ENCODE measurements at regions not wholly inside any gene's neighbourhood (a gene's known extent, or its start where the extent isn't known, plus 50 kb on each side); places are given as distances from the start of the nearest gene placed in this dataset.

GRCh38 chr9:115169003-115169402, 51.0 kb upstream of the TNC start:
- Histone ChIP-seq H3K4me3 (no peak overlapping the region), H3K4me2 (no peak overlapping the region), H3K4me1 (peaks cover 29% of the 10 kb centered on the region), H3K9me3 (no peaks in the 10 kb centered on the region), H3K27ac (no peak overlapping the region)
- TF ChIP-seq HOXB5 (CRISPR knock-in tag; IDR thresholded peaks at IDR 0.05) (no peak), CHD2 (IDR thresholded peaks at IDR 0.05; ENCODE audit: low read length, partially characterized antibody) (no peak), EP300 (IDR thresholded peaks at IDR 0.05) (no peak), ZSCAN20 (CRISPR knock-in tag; IDR thresholded peaks at IDR 0.05) (no peak), EHF (CRISPR knock-in tag; IDR thresholded peaks at IDR 0.05) (no peak), PHF8 (IDR thresholded peaks at IDR 0.05; ENCODE audit: borderline replicate concordance, low read depth) (no peak), CBX8 (IDR thresholded peaks at IDR 0.05) (no peak), HOXB13 (CRISPR knock-in tag; IDR thresholded peaks at IDR 0.05; ENCODE audit: low read depth) (no peak), RAD21 (conservative IDR thresholded peaks at IDR 0.05 in 1 of 2, IDR thresholded peaks at IDR 0.05 in 1 of 2) (no peak), HOXA7 (CRISPR knock-in tag; IDR thresholded peaks at IDR 0.05) (no peak), BHLHE40 (IDR thresholded peaks at IDR 0.05; ENCODE audit: low read depth, low read length) (no peak)
- WGBS (ENCODE audit: missing lambda C conversion rate), result 70% methylated on average over 3 of the region's 3 CpGs
- no peak for ATAC-seq
- no peak for DNase-seq (ENCODE audit: low read depth in 1 of 2, low spot score in 1 of 2)
- CTCF ChIA-PET, result interaction anchor here (1.1 to 1.4 kb wide), 2 partner anchors 10 to 356 kb away, joined by 3 to 5 read pairs; no protein-coding TSS in a partner anchor
- no peak for FAIRE-seq
- POLR2A ChIA-PET, result no interaction called here

- Histone ChIP-seq H3K4me3 (no peak overlapping the region), H3K27ac (peak overlapping the region in 1 of 2 experiments; percentile 50; a peak in 3 of 6 replicates), H3K4me2 (peak overlapping the region; percentile 23), H3K4me1 (peaks cover 19% of the 10 kb centered on the region), H3K9me3 (no peaks in the 10 kb centered on the region)
- peak; percentile 60 to 68; a peak in 4 of 6 replicates for ATAC-seq
- DNase-seq (ENCODE audit: low read depth in 1 of 2, low spot score in 1 of 2), result peak in 1 of 2 experiments; percentile 45
- FAIRE-seq, result no peak
- TF ChIP-seq ZSCAN20 (CRISPR knock-in tag; IDR thresholded peaks at IDR 0.05) (no peak), HDAC2 (IDR thresholded peaks at IDR 0.05) (no peak), RFX5 (IDR thresholded peaks at IDR 0.05) (0 out of 2 replicates have a peak, but pooled peaks have one; percentile 39), SREBF2 (IDR thresholded peaks at IDR 0.05) (no peak), ZFP36 (IDR thresholded peaks at IDR 0.05; ENCODE audit: borderline replicate concordance, partially characterized antibody) (no peak), ZNF302 (CRISPR knock-in tag; IDR thresholded peaks at IDR 0.05) (no peak), CEBPB (IDR thresholded peaks at IDR 0.05) (no peak), CHD2 (IDR thresholded peaks at IDR 0.05; ENCODE audit: low read length, partially characterized antibody) (no peak), HOXB5 (CRISPR knock-in tag; IDR thresholded peaks at IDR 0.05) (no peak), ESRRA (IDR thresholded peaks at IDR 0.05; ENCODE audit: borderline replicate concordance, low read length) (no peak), SMC3 (IDR thresholded peaks at IDR 0.05) (no peak), KDM1A (IDR thresholded peaks at IDR 0.05; ENCODE audit: low read depth) (no peak), FOSB (CRISPR knock-in tag; IDR thresholded peaks at IDR 0.05) (no peak), HOXB13 (CRISPR knock-in tag; IDR thresholded peaks at IDR 0.05; ENCODE audit: low read depth) (no peak), MAFK (IDR thresholded peaks at IDR 0.05; ENCODE audit: partially characterized antibody) (peak; percentile 96), USF2 (IDR thresholded peaks at IDR 0.05) (no peak), KDM5A (IDR thresholded peaks at IDR 0.05) (no peak), RNF2 (IDR thresholded peaks at IDR 0.05; ENCODE audit: borderline replicate concordance, low read depth) (no peak), EHMT2 (IDR thresholded peaks at IDR 0.05; ENCODE audit: low read depth) (no peak), FOSL2 (IDR thresholded peaks at IDR 0.05) (0 out of 2 replicates have a peak, but pooled peaks have one; percentile 18), FOSL2 (CRISPR knock-in tag; IDR thresholded peaks at IDR 0.05) (peak; percentile 30; the same call in 1 of the 2 replicates), PHF8 (IDR thresholded peaks at IDR 0.05; ENCODE audit: borderline replicate concordance, low read depth) (no peak), HOXA7 (CRISPR knock-in tag; IDR thresholded peaks at IDR 0.05) (no peak), FOXS1 (CRISPR knock-in tag; IDR thresholded peaks at IDR 0.05) (no peak), HEYL (CRISPR knock-in tag; IDR thresholded peaks at IDR 0.05) (no peak), BHLHE40 (IDR thresholded peaks at IDR 0.05; ENCODE audit: low read depth, low read length) (no peak)
- TF ChIP-seq, protein P1, sequence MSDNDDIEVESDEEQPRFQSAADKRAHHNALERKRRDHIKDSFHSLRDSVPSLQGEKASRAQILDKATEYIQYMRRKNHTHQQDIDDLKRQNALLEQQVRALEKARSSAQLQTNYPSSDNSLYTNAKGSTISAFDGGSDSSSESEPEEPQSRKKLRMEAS (IDR thresholded peaks at IDR 0.05), result no peak; the same call in 1 of the 2 replicates
- TF ChIP-seq, protein P2, sequence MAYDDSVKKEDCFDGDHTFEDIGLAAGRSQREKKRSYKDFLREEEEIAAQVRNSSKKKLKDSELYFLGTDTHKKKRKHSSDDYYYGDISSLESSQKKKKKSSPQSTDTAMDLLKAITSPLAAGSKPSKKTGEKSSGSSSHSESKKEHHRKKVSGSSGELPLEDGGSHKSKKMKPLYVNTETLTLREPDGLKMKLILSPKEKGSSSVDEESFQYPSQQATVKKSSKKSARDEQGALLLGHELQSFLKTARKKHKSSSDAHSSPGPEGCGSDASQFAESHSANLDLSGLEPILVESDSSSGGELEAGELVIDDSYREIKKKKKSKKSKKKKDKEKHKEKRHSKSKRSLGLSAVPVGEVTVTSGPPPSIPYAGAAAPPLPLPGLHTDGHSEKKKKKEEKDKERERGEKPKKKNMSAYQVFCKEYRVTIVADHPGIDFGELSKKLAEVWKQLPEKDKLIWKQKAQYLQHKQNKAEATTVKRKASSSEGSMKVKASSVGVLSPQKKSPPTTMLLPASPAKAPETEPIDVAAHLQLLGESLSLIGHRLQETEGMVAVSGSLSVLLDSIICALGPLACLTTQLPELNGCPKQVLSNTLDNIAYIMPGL (CRISPR knock-in tag; IDR thresholded peaks at IDR 0.05; ENCODE audit: borderline replicate concordance), result no peak
- CTCF ChIA-PET, result interaction anchor here (1.0 to 1.1 kb wide), 2 partner anchors 70 to 262 kb away, joined by 3 to 4 read pairs; no protein-coding TSS in a partner anchor
- WGBS (ENCODE audit: missing lambda C conversion rate), result 36% methylated on average over 5 of the region's 5 CpGs
- POLR2A ChIA-PET, result no interaction called here
Measured at GRCh38 chr9:115170358-115171073, 52.6 kb upstream of the TNC start.
